ENCODE measurements at regions not wholly inside any gene's neighbourhood (a gene's known extent, or its start where the extent isn't known, plus 50 kb on each side); places are given as distances from the start of the nearest gene placed in this dataset.

GRCh38 chr10:83076443-83076842, 1062.9 kb upstream of the GHITM start:
- no peak for TF ChIP-seq CTCF (optimal IDR thresholded peaks at IDR 0.05 in 1 of 3, IDR thresholded peaks at IDR 0.05 in 1 of 3, conservative IDR thresholded peaks at IDR 0.05 in 1 of 3; ENCODE audit: extremely low read depth in 1 of 3, insufficient read depth in 2 of 3, low read length in 3 of 3)
- no peak for TF ChIP-seq EZH2 (IDR thresholded peaks at IDR 0.05; ENCODE audit: low read length)

All from keratinocyte (primary cell).